ENCODE measurements at regions not wholly inside any gene's neighbourhood (a gene's known extent, or its start where the extent isn't known, plus 50 kb on each side); places are given as distances from the start of the nearest gene placed in this dataset.

- Mint-ChIP-seq H3K4me1 (ENCODE audit: low read depth, unreplicated experiment) (no peaks in the 10 kb centered on the region), H3K9me3 (ENCODE audit: unreplicated experiment) (no peaks in the 10 kb centered on the region), H3K27me3 (ENCODE audit: unreplicated experiment) (no peaks in the 10 kb centered on the region), H3K27ac (ENCODE audit: unreplicated experiment) (no peak overlapping the region), H3K36me3 (ENCODE audit: unreplicated experiment) (no peaks in the 10 kb centered on the region), H3K4me3 (ENCODE audit: unreplicated experiment) (no peak overlapping the region)
- no peak for TF ChIP-seq CTCF (IDR thresholded peaks at IDR 0.05; ENCODE audit: partially characterized antibody, unreplicated experiment)
- no peak for DNase-seq
Observed at GRCh38 chr3:159727506-159727905, 261.1 kb upstream of the IL12A start.

GRCh38 chr3:159731254-159731653, 257.4 kb upstream of the IL12A start:
- Mint-ChIP-seq H3K27ac (ENCODE audit: unreplicated experiment) (no peak overlapping the region), H3K27me3 (ENCODE audit: unreplicated experiment) (no peaks in the 10 kb centered on the region), H3K4me3 (ENCODE audit: unreplicated experiment) (no peak overlapping the region), H3K36me3 (ENCODE audit: unreplicated experiment) (no peaks in the 10 kb centered on the region), H3K9me3 (ENCODE audit: unreplicated experiment) (no peaks in the 10 kb centered on the region), H3K4me1 (ENCODE audit: low read depth, unreplicated experiment) (no peaks in the 10 kb centered on the region)
- DNase-seq: no peak
- TF ChIP-seq CTCF (IDR thresholded peaks at IDR 0.05; ENCODE audit: partially characterized antibody, unreplicated experiment): no peak

- TF ChIP-seq CTCF (IDR thresholded peaks at IDR 0.05; ENCODE audit: partially characterized antibody, unreplicated experiment): no peak
- H3K9me3 Mint-ChIP-seq (ENCODE audit: unreplicated experiment): no peaks in the 10 kb centered on the region
- H3K27ac Mint-ChIP-seq (ENCODE audit: unreplicated experiment): no peak overlapping the region
- H3K4me3 Mint-ChIP-seq (ENCODE audit: unreplicated experiment): no peak overlapping the region
- no peaks in the 10 kb centered on the region for H3K27me3 Mint-ChIP-seq (ENCODE audit: unreplicated experiment)
- H3K4me1 Mint-ChIP-seq (ENCODE audit: low read depth, unreplicated experiment): no peaks in the 10 kb centered on the region
- no peak for DNase-seq
- H3K36me3 Mint-ChIP-seq (ENCODE audit: unreplicated experiment): no peaks in the 10 kb centered on the region
Observed at GRCh38 chr3:159732172-159733111, 256.2 kb upstream of the IL12A start.

- H3K9me3 Mint-ChIP-seq (ENCODE audit: unreplicated experiment): no peaks in the 10 kb centered on the region
- TF ChIP-seq CTCF (IDR thresholded peaks at IDR 0.05; ENCODE audit: partially characterized antibody, unreplicated experiment): no peak
- H3K4me3 Mint-ChIP-seq (ENCODE audit: unreplicated experiment): no peak overlapping the region
- H3K27ac Mint-ChIP-seq (ENCODE audit: unreplicated experiment): no peak overlapping the region
- no peak for DNase-seq
- no peaks in the 10 kb centered on the region for H3K36me3 Mint-ChIP-seq (ENCODE audit: unreplicated experiment)
- H3K27me3 Mint-ChIP-seq (ENCODE audit: unreplicated experiment): no peaks in the 10 kb centered on the region
- H3K4me1 Mint-ChIP-seq (ENCODE audit: low read depth, unreplicated experiment): no peaks in the 10 kb centered on the region
Observed at GRCh38 chr3:159733194-159733860, 255.3 kb upstream of the IL12A start.

GRCh38 chr3:159734681-159735080, 254.0 kb upstream of the IL12A start:
- no peaks in the 10 kb centered on the region for H3K4me1 Mint-ChIP-seq (ENCODE audit: low read depth, unreplicated experiment)
- no peak overlapping the region for H3K4me3 Mint-ChIP-seq (ENCODE audit: unreplicated experiment)
- no peak for TF ChIP-seq CTCF (IDR thresholded peaks at IDR 0.05; ENCODE audit: partially characterized antibody, unreplicated experiment)
- no peaks in the 10 kb centered on the region for H3K9me3 Mint-ChIP-seq (ENCODE audit: unreplicated experiment)
- no peaks in the 10 kb centered on the region for H3K36me3 Mint-ChIP-seq (ENCODE audit: unreplicated experiment)
- DNase-seq: no peak
- H3K27ac Mint-ChIP-seq (ENCODE audit: unreplicated experiment): no peak overlapping the region
- no peaks in the 10 kb centered on the region for H3K27me3 Mint-ChIP-seq (ENCODE audit: unreplicated experiment)
